K562 (cell line): ENCODE measurements at regions not wholly inside any gene's neighbourhood (a gene's known extent, or its start where the extent isn't known, plus 50 kb on each side); places are given as distances from the start of the nearest gene placed in this dataset.

ENCODE experiments used
- ATAC-seq: fragments of 200-7000 bp; cut with Tn5 transposase; 3 replicates; pipeline ENCODE4 v1.9.1; 2020; ENCODE audit warnings: moderate library complexity
- BruUV-seq: library from RNA; stranded (reverse); fragments of 400-500 nt; replicated peaks from 2 replicates; lab custom pipeline; 2021; lab: Mats Ljungman, UMichigan
- CTCF ChIA-PET: fragments of 300-600 bp; formaldehyde crosslinking; extraction: SDS; loops from one replicate; lab custom pipeline; 2021; ENCODE audit warnings: low intra/inter-chr PET ratio; lab: Yijun Ruan, JAX
- POLR2A ChIA-PET: fragments of 300-600, 350-650 bp; sonication (Branson Sonifier 250); formaldehyde crosslinking; extraction: SDS; loops from one replicate; lab custom pipeline; 2021; ENCODE audit warnings: antibody characterized with exemption, inconsistent platforms; lab: Yijun Ruan, JAX
- DNase-seq, 4 experiments: peaks; one replicate each; pipeline versions ENCODE4 v3.0.0 to v3.0.0-alpha.2; 2011 to 2018; ENCODE audit warnings: low spot score in 3 of 4, mixed read lengths in 3 of 4; ENCODE audit errors: extremely low read depth in 1 of 4
- FAIRE-seq: peaks from 2 replicates; lab custom pipeline; 2011; peaks lifted over from hg19 to GRCh38; lab: Jason Lieb, UNC
- H2AFZ ChIP-seq: 2 replicates; pipeline ENCODE4 v1.6.0; 2011; ENCODE audit warnings: low read depth, low read length, control low read depth, inconsistent platforms
- H3K27ac ChIP-seq: fragments of 200-600 bp; 3 replicates; pipeline ENCODE4 v1.8.0; 2011; ENCODE audit warnings: low read depth, mild to moderate bottlenecking, control low read depth, inconsistent platforms, low read length, moderate library complexity, mixed read lengths; ENCODE audit errors: extremely low read depth
- H3K27me3 ChIP-seq, 2 experiments: fragments of 300-600 bp in 1 of 2; 2 replicates in 1 of 2; 3 replicates in 1 of 2; pipeline versions ENCODE4 v1.6.0 to v1.8.0; 2011; ENCODE audit warnings: inconsistent platforms in 2 of 2, low read length in 2 of 2, mild to moderate bottlenecking in 1 of 2, mixed read lengths in 1 of 2, moderate library complexity in 1 of 2; ENCODE audit not compliant: control insufficient read depth in 2 of 2, insufficient read depth in 2 of 2
- H3K36me3 ChIP-seq: fragments of 300-600 bp; 3 replicates; pipeline ENCODE4 v1.8.0; 2011; ENCODE audit warnings: mild to moderate bottlenecking, low read length, inconsistent platforms; ENCODE audit not compliant: control insufficient read depth, insufficient read depth
- H3K4me1 ChIP-seq, 2 experiments: fragments of 200-600 bp in 1 of 2; replicated peaks in 1 of 2; 2 replicates in 1 of 2; 3 replicates in 1 of 2; pipeline versions ENCODE4 v1.5.1 to v1.8.0; 2011; ENCODE audit warnings: inconsistent platforms in 2 of 2, low read length in 2 of 2, mild to moderate bottlenecking in 1 of 2, mixed read lengths in 1 of 2, moderate library complexity in 1 of 2; ENCODE audit not compliant: control insufficient read depth in 2 of 2, insufficient read depth in 2 of 2
- H3K4me2 ChIP-seq: 2 replicates; pipeline ENCODE4 v1.6.1; 2011; ENCODE audit warnings: low read length, control low read depth, inconsistent platforms, mixed read lengths; ENCODE audit not compliant: insufficient read depth
- H3K4me3 ChIP-seq: fragments of 200-600 bp; sonication (generic), shearing (Covaris generic); 2 replicates; pipeline ENCODE4 v1.5.1; 2016; ENCODE audit warnings: control low read depth, inconsistent platforms
- H3K79me2 ChIP-seq: fragments of 200-600 bp; 3 replicates; pipeline ENCODE4 v1.8.0; 2011; ENCODE audit warnings: low read length, inconsistent platforms; ENCODE audit not compliant: control insufficient read depth, insufficient read depth
- H3K9ac ChIP-seq, 2 experiments: 2 replicates each; pipeline versions ENCODE4 v1.6.0 to v1.6.1; 2011; ENCODE audit warnings: low read depth in 2 of 2, low read length in 2 of 2, control low read depth in 1 of 2, inconsistent platforms in 1 of 2, mild to moderate bottlenecking in 1 of 2, mixed read lengths in 1 of 2; ENCODE audit not compliant: insufficient read depth in 1 of 2
- H3K9me1 ChIP-seq: one replicate; pipeline ENCODE4 v1.6.0; 2011; ENCODE audit warnings: inconsistent platforms, mild to moderate bottlenecking, low read length, moderate library complexity; ENCODE audit not compliant: control insufficient read depth, insufficient read depth
- H3K9me3 ChIP-seq: replicated peaks from 2 replicates; pipeline ENCODE4 v1.5.1; 2011; ENCODE audit warnings: low read depth, low read length, inconsistent platforms; ENCODE audit not compliant: control insufficient read depth, insufficient read depth
- H4K20me1 ChIP-seq: replicated peaks from 2 replicates; pipeline ENCODE4 v1.6.1; 2011; ENCODE audit warnings: low read length, inconsistent platforms, mixed read lengths; ENCODE audit not compliant: control insufficient read depth, insufficient read depth
- E2F1 ChIP-seq: sonication (generic); formaldehyde crosslinking; IDR thresholded peaks from 2 replicates; pipeline ENCODE4 v1.8.1; 2023; ENCODE audit warnings: mild to moderate bottlenecking, missing genetic modification reagents, moderate library complexity
- E2F3 ChIP-seq: fragments of 250-450 bp; sonication (Bioruptor Pico); IDR thresholded peaks from 2 replicates; pipeline ENCODE4 v1.4.0; 2020; ENCODE audit warnings: mild to moderate bottlenecking
- KDM5B ChIP-seq: fragments of 200-600 bp; sonication (generic); IDR thresholded peaks from 2 replicates; pipeline ENCODE4 v1.6.1; 2012; ENCODE audit warnings: low read depth, mild to moderate bottlenecking, moderate library complexity, low read length, control low read depth, inconsistent platforms; ENCODE audit not compliant: insufficient replicate concordance
- MAZ ChIP-seq, 2 experiments: fragments of 450-650 bp in 1 of 2; sonication (generic) in 1 of 2; formaldehyde crosslinking; IDR thresholded peaks in 1 of 2; conservative IDR thresholded peaks in 1 of 2; 2 replicates each; pipeline versions ENCODE4 v1.4.0 to v1.5.0; 2020; ENCODE audit warnings: mild to moderate bottlenecking in 1 of 2, missing genetic modification reagents in 1 of 2
- MGA ChIP-seq: fragments of 450-650 bp; IDR thresholded peaks from 2 replicates; pipeline ENCODE4 v1.6.1; 2016; ENCODE audit warnings: mild to moderate bottlenecking, moderate library complexity
- NFIX ChIP-seq: fragments of 250-450 bp; sonication (Bioruptor Pico); IDR thresholded peaks from 2 replicates; pipeline ENCODE4 v1.4.0; 2020; ENCODE audit warnings: low read depth, mild to moderate bottlenecking, moderate library complexity
- RBM22 ChIP-seq: fragments of 200-400 bp; formaldehyde crosslinking; IDR thresholded peaks from 2 replicates; pipeline ENCODE4 v1.6.1; 2018; ENCODE audit warnings: low read length, low read depth; ENCODE audit not compliant: poor library complexity, severe bottlenecking
- U2AF2 ChIP-seq: fragments of 200-400 bp; formaldehyde crosslinking; optimal IDR thresholded peaks from 2 replicates; pipeline ENCODE3; 2017; ENCODE audit warnings: low read depth, mild to moderate bottlenecking, low read length
- ZSCAN32 ChIP-seq: fragments of 450-650 bp; formaldehyde crosslinking; IDR thresholded peaks from 2 replicates; pipeline ENCODE4 v1.4.0; 2020; ENCODE audit warnings: mild to moderate bottlenecking, moderate library complexity
- WGBS: fragments of 100-300 bp; shearing (Covaris generic); methylation state at CpG from one replicate; pipeline ENCODE4 v1.1.6; 2016; ENCODE audit warnings: low coverage, mixed read lengths; ENCODE audit not compliant: insufficient coverage; ENCODE audit errors: missing lambda C conversion rate; 5-methylcytosine and 5-hydroxymethylcytosine counted together
- in situ Hi-C: fragments of 300-500 bp; cut with MboI; formaldehyde crosslinking; loops from 4 replicates; pipeline ENCODE4 v1.15.0; 2018; ENCODE audit warnings: inconsistent platforms, mixed read lengths
- intact Hi-C: fragments of 100-400 bp; cut with micrococcal nuclease; formaldehyde crosslinking; loops from 2 replicates; pipeline ENCODE4 v1.14.2; 2022

DNA sequence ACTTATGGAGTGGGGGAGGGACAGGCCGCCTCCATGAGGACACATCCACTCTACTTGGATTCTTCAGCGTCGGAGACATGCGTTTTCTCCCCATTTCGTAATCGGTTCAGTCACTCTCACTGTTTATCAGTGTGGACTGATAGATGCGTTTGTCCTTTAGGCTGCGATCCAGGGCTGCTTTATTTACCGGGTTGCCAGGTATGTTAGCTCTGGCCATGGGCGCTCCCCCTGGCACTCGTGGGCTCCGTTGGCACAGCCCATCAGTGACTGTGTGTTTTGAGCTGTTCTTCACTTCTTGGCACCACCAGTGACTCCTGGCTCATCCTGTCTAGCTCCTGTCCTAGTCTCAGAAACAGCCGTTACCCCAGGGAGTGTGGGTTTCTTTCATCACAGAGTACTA lies 1203.3 kb downstream of the BRD1 start:
- Histone ChIP-seq H3K36me3 (no peaks in the 10 kb centered on the region), H3K27ac (no peak overlapping the region), H4K20me1 (no peaks in the 10 kb centered on the region), H3K9me1 (no peaks in the 10 kb centered on the region), H3K27me3 (no peaks in the 10 kb centered on the region; a peak in 1 of 5 replicates), H3K9ac (no peak overlapping the region), H3K79me2 (no peaks in the 10 kb centered on the region), H2AFZ (no peak overlapping the region), H3K4me2 (no peak overlapping the region), H3K4me3 (no peak overlapping the region), H3K9me3 (no peaks in the 10 kb centered on the region), H3K4me1 (no peaks in the 10 kb centered on the region)
- POLR2A ChIA-PET: no interaction called here
- intact Hi-C loops: no loop called here
- DNase-seq (no peak), FAIRE-seq (no peak), ATAC-seq (no peak)
- CTCF ChIA-PET: no interaction called here
- in situ Hi-C loops: no loop called here
- no TSS peak for BruUV-seq
- WGBS: under 1% methylated on average over 11 of the region's 13 CpGs
- no peak for TF ChIP-seq ZSCAN32
- no peak for TF ChIP-seq RBM22
- no peak for TF ChIP-seq NFIX
- no peak for TF ChIP-seq U2AF2
- no peak for TF ChIP-seq E2F1 (CRISPR knock-in tag)
- no peak for TF ChIP-seq MGA
- TF ChIP-seq MAZ (CRISPR knock-in tag; conservative IDR thresholded peaks at IDR 0.05 in 1 of 2, IDR thresholded peaks at IDR 0.05 in 1 of 2): no peak
- TF ChIP-seq E2F3 (CRISPR knock-in tag): no peak
- TF ChIP-seq KDM5B: no peak
